Bone marrow (tissue), 2 donors: ENCODE measurements at regions not wholly inside any gene's neighbourhood (a gene's known extent, or its start where the extent isn't known, plus 50 kb on each side); places are given as distances from the start of the nearest gene placed in this dataset.

ENCODE experiments used
- DNase-seq, 2 donors: peaks; one replicate each; lab custom pipeline; 2025; lab: John Stamatoyannopoulos, UW

- DNase-seq = no peak
These were observed 147.7 kb upstream of the TBL1X start for GRCh38 chrX:9317176-9317575.

- peak; percentile 0 to 62 for DNase-seq
These were observed 146.6 kb upstream of the TBL1X start for GRCh38 chrX:9318213-9318612.

GRCh38 chrX:9318766-9319165, 146.1 kb upstream of the TBL1X start:
- DNase-seq = no peak

- DNase-seq = no peak
These were observed 143.9 kb upstream of the TBL1X start for GRCh38 chrX:9320940-9321339.

GRCh38 chrX:9324676-9325075, 140.2 kb upstream of the TBL1X start:
- no peak for DNase-seq

GRCh38 chrX:9326369-9326768, 138.5 kb upstream of the TBL1X start:
- no peak for DNase-seq

GRCh38 chrX:9327086-9327746, 137.6 kb upstream of the TBL1X start:
- no peak for DNase-seq

- no peak for DNase-seq
These were observed 137.1 kb upstream of the TBL1X start for GRCh38 chrX:9327747-9328145.

GRCh38 chrX:9329056-9329455, 135.8 kb upstream of the TBL1X start:
- DNase-seq = no peak

- DNase-seq = no peak
These were observed 134.4 kb upstream of the TBL1X start for GRCh38 chrX:9330249-9330982.

- DNase-seq = no peak
These were observed 130.8 kb upstream of the TBL1X start for GRCh38 chrX:9333873-9334560.

GRCh38 chrX:9335251-9335650, 129.6 kb upstream of the TBL1X start:
- DNase-seq = no peak

- DNase-seq = no peak
These were observed 128.4 kb upstream of the TBL1X start for GRCh38 chrX:9336456-9336855.

- no peak for DNase-seq
These were observed 127.8 kb upstream of the TBL1X start for GRCh38 chrX:9337046-9337445.

- no peak for DNase-seq
These were observed 125.9 kb upstream of the TBL1X start for GRCh38 chrX:9338986-9339385.

- no peak for DNase-seq
These were observed 125.0 kb upstream of the TBL1X start for GRCh38 chrX:9339603-9340491.

GRCh38 chrX:9340598-9341290, 124.1 kb upstream of the TBL1X start:
- peak; percentile 3 to 48 for DNase-seq

- peak; percentile 6 to 53 for DNase-seq
These were observed 123.3 kb upstream of the TBL1X start for GRCh38 chrX:9341291-9342201.

- peak in 1 of 2 donors; percentile 10 for DNase-seq
These were observed 122.3 kb upstream of the TBL1X start for GRCh38 chrX:9342561-9343051.

- no peak for DNase-seq
These were observed 120.9 kb upstream of the TBL1X start for GRCh38 chrX:9343971-9344370.
